HG03439 (cell line): ENCODE measurements at regions not wholly inside any gene's neighbourhood (a gene's known extent, or its start where the extent isn't known, plus 50 kb on each side); places are given as distances from the start of the nearest gene placed in this dataset.

Experiments used
- ATAC-seq: cut with Tn5 transposase; IDR thresholded peaks from one replicate; pipeline ENCODE4 v1.9.1; 2021; ENCODE audit warnings: mild to moderate bottlenecking, moderate library complexity; ENCODE audit not compliant: unreplicated experiment

DNA sequence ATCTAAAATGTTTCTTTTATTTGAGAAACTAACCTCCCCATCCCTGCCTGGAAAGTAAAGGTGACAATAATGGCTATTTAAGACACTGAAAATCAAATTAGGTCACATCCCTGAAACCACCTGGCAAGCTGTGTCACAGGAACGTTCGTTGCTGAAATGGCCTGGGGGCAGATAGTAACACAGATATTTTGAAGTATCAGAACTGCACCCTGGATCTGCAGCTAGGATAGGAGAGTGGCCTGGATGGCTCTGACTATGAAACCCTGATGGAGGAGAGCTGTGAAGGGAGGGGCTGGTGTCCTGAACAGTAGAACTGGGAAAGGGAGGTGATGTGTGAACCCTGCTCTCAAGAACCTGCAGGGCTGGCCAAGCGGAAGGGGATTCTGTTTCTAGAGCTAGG is 648.3 kb upstream of the CFAP20DC start:
- ATAC-seq = no peak

DNA sequence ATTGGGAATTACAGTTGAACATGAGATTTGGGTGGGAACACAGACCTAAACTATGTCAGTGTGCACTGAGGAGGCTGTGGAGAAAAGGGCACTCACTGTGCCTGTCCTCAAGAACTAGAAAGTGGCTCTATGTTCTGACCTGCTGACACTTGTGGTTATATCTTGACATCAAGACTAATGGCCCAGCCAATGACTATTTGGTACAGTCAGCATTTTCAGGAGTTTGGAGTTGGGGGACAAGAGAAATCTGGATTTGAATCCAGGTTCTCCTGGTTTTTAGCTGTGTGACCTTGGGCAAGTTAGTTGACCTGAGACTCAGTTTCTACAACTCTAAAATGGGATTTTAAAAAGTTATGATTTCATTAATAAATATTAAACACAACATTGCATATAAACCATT is 647.0 kb upstream of the CFAP20DC start:
- ATAC-seq = no peak

DNA sequence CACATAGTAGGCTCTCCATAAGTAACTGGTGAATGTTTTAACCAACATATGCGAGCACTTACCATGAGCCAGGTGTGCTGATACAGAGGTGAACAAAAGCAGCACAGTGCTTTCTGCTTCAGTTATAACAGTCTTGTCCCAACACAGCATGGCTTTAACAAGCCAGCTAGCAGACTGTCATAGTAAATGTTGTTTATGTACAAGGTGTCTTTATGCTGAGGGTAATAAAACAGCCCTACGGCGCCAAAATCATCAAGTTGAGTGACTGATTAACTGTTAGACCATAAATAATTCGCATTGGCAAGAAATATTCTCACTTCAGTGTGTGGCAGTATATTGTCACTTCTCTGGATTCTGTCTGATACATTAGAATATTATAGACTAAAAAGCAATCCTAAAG is 646.0 kb upstream of the CFAP20DC start:
- no peak for ATAC-seq

DNA sequence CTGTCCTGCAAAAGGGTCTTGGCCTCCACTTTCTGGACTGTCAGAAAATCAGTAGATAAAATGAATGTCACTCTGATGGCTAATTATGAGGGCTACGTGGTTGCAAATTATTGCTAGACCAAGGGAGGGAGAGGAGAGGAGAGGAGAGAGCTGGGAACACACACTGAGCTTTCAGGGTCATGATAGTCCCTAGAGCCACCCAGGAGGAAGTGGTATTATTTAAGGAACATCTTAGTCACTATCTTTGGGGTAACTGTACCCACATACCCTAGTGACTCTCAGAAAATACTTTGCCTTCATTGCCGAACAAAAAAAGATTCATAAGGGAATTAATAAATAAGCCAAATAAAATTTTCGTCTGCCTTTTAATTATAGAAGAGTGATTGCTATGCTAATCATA is 642.3 kb upstream of the CFAP20DC start:
- ATAC-seq = no peak

DNA sequence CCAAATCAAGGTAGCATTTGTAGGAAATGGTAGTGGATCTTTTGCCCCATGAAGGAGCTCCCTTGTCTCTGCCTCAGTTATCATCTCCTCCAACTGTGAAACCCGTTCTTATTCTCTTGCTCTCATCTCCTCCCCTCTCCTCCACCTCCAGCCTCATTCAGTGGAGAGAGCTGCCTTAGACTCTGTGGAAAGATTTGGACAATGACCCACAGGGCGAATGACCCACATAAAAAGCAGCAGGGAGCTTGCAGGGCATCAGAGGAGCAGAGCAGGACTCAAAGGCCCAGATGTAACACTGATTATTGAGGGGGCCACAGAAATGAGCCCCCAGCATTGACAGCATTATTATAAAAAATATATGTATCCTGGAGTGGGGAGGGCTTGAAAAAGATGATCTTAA is 641.1 kb upstream of the CFAP20DC start:
- no peak for ATAC-seq

DNA sequence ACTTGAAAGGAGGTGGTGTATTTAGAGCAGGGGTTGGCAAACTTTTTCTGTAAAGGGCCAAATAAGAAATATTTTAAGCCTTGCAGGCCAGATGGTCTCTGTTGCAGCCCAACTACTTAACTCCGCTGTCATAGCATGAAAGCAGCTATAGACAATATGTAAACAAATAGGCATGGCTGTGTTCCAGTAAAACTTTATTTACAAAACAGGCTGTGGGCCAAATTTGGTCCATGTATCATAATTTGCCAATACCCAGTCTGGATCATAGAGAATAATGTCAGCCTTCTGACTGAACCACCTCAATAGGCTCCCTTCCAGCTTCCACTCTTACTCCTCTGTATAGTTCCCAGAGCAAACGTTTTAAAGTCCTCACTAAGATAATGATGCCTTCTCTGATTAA is 638.8 kb upstream of the CFAP20DC start:
- no peak for ATAC-seq

DNA sequence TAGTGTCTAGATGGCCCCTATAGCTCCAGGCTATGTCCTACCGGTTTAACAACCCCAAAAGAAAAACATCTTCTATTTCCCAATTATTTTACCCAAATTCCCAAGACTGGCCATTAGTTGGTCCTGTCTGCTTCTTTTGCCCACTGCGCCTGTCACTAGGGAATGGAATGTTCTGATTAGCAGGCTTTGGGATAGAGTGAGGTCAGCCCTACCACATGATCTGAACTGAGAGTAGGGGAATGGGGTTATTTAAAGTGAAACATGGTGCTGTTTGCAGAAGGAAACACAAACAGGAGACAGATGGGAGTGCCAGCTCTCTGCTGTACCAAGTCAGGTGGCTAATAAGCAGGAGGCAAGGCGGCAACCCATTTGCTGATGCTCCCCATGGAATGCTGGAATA is 635.6 kb upstream of the CFAP20DC start:
- no peak for ATAC-seq

DNA sequence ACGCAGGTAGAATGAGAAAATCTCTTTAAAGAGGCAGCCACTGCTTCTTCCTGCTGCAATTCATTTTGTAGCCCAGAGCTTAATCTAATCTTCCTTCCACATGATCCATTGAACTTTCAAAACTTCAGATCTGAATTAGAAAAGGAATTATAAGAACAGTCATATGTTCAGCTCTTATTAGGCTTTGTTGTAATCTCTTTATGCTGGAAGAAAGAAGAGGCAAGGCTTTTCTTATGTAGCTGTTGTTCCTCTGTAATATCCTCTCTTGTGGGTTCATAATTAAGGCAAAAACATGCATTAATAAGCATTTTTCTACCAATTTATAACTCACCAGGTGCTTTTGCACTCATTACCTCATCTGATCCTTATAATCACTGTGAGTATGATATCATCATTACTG is 634.9 kb upstream of the CFAP20DC start:
- ATAC-seq = no peak

DNA sequence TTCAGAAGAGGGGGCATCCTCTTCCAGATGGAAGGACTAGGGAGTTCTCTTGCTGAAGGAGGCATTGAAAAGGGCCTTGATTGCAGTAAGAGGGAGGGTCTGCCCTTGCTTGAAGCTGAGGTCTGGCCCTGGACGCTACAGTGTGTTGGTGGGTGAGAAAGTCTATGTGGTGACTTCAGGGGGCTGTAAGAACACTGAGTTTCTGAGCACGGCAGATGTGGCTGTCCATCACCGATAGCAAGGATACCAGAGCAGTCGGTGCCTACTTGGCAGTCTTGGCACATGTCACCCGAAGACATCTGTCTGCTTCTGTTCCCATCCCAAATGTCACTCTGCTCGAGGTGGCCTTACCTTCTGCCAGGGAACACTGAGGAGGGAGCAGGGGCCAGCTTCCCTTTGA is 631.1 kb upstream of the CFAP20DC start:
- no peak for ATAC-seq

DNA sequence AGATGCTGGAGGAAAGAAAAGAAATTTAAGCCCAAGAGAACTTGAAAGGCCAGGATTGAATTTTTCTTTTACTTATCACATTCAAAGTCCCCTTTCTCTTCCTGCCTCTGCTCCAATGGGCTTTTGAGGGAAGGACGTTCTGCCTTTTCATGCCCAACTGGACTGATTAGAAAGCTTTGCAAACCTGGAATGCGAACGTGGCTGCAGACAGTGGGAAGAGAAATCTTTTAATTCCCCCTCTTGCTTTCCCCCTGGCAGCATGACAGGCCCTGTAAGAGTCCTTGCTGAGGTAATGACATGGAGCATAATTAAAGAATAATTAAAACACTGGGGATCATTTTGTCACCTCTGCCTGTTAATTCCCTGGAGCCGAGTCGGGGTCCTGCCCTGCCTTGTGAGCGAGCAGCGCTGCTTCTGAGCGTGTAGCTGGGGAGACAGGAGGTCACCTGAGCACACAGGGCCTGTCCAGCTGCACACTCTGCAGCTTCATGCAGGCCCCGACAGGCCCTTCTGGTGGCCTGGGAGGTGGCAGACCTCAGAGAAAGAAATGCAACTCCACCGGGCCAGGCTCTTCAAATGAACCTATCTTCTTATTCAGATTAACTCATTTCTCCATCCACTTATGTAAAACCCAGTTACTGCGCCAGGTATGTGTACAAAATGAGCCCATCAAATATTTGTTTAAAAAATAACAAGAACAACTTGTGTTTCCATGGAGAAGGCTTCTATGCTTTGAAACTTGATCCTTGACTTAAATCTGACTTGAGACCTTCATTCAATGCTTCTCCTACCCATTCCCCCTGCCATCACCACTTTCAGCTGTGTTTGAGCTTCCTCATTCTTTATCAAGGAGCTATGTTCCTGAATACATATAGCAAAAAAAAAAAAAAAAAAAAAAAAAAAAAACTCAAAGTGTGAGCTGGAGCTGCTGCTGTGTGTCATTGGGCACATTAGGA is 628.2 kb upstream of the CFAP20DC start:
- no peak for ATAC-seq

DNA sequence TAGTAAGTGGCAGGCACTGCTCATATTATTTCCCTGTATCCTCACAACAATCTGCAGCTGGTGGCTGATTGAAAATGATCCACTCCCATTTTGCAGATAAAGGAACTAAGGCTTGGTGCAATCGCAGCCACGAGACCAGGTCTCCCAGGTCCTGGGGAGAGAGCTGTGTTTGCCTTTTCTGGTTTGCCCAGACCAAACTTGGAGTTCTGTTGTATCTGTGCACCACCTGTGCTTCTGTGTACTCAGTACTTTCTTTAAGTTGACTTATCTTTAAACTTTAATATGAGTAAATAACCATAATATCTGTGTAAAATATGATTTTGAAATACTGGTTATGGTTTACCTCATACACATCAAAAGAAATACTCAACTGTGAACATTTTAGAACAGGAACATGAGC is 625.7 kb upstream of the CFAP20DC start:
- ATAC-seq = no peak

DNA sequence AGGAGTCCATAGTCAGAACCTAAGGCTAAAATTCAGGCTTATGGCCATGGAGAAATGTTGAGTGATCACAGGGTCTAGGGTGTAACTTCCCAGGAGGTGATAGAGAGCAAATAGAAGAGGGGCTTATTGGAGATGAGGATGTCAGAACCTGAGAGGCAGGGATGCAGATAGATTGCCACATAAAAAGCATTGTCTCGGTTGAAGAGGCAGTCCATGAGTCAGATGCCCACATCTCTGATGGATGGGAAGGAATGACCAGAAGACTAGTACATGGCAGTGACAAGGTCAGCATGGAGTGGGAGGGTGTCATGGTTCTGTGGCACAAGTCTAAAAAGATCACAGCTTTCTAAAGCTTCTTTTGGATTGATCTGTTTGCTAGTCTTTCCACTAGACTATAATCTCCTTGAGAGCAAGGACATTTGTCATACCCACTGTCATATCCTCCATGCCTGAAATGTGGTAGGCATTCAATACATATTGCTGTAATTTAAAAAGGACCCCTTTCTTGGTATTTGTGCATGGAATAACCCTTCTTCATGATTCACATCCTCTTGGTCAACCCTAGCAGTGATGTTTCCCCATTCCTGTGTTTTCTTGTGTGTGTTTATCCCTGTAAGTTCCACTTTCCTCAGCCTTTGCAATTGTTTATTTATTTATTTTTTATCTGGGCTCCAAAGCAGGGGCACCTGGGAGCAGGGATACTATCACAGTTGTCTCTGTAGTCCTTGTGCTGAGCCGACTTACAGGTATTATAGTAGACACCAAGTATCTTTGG is 613.4 kb upstream of the CFAP20DC start:
- no peak for ATAC-seq

DNA sequence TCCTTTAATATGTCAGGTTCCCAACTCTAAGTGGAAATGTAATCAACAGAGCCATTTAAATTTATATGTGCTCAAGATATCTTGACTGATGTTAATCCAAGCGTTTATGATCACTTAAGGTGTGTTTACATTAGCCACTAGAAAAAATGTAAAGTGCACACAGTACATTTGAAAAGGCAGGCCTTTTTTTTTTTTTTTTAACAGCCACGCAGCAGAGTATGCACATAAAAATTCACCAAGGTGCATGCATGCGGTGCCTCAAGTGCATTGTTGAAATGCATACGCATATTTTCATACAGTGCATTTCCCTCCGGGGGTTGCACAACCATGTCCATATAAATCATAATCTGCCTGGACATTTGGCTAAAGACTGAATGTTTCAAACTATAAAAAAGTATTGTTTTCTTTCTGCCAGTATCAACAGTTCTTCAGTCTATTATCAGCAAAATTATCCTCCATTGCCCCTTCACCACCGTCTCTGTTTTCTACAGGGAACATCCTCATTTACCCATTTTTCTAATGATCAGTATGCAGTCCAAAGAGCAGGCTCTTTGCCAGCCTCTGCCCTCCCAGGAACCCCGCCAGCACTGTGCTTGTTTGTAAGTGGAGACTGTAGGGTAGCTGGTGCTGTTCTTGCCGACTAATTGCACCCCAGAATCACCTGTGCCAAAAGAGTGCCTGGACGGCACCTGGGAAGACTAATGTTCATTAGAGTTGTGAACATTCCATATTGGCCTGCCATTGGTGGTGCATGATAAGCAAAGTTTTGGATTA is 611.2 kb upstream of the CFAP20DC start:
- no peak for ATAC-seq

DNA sequence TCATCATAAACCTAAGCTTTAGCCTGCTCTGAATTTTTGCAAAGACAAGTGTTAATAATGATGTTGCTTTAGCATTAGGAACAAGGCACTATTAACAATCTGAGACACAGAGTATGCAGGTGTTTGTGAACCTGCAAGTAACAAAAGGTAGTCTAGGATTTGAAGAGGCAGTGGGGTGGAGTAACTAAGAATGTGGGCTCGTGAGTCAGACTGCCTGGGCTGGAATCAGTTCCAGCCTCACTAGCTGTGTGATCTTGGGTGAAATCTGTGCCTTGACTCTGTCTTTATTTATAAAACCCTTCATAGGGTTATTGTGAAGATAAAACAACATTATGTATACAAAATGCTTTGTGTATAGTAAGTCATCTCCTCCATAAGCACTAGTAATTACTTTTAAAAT is 610.6 kb upstream of the CFAP20DC start:
- ATAC-seq = no peak

DNA sequence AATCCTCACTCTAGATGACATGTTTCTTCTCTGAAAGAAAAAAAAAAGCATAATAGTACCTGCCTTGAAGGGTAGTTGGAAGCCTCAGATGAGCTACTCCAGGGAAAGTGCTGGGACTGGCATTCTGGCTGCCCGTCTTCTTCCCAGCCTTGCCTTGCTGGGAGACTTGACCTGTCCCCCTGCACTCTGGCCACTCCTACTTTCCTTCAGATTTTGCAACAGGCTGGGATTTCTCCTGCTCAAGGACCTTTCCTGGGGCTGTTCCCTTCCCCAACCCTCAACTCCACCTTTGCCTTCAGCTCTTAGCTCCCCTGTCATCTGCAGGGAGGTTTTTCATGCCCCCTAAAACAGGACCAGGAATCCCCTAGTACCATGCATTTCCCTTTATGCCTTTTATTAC is 609.9 kb upstream of the CFAP20DC start:
- no peak for ATAC-seq

DNA sequence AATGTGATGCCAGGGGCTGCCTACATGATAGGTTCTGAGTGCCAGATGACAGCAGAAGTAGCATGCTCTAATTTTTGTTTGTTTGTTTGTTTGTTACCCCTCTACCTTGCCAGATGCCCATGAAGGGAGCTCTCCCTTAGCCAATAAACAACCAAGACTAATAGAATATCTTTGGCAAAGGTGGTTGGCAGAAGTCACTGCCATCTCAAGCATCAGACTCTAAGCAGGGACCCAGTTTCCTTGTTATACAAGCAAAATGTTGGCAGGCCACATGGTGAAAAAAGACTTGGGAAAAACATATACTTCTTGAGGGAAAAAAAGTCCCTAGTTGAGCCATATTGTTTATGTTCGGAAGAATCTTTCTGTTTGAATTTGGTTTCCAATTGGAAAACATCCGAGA is 609.0 kb upstream of the CFAP20DC start:
- no peak for ATAC-seq

DNA sequence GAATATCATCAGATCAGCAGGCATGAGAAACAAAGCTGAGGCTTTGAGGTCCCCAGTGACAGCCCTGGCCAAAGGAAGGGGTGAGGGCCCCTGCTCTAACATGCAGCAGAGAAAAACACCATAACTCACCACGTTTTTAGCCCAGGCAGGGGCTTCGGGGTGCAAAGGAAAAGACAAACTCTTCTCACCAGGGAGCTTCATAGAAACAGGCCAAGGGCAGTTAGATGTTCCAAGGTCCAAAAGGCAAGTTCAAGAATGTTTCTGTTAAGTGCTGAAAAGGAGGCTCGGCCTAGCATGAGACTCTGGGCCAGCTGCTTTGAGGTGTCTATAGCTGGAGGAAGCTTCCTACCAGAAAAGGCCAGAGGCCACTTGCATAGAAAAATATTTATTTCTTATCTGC is 608.4 kb upstream of the CFAP20DC start:
- ATAC-seq = no peak

DNA sequence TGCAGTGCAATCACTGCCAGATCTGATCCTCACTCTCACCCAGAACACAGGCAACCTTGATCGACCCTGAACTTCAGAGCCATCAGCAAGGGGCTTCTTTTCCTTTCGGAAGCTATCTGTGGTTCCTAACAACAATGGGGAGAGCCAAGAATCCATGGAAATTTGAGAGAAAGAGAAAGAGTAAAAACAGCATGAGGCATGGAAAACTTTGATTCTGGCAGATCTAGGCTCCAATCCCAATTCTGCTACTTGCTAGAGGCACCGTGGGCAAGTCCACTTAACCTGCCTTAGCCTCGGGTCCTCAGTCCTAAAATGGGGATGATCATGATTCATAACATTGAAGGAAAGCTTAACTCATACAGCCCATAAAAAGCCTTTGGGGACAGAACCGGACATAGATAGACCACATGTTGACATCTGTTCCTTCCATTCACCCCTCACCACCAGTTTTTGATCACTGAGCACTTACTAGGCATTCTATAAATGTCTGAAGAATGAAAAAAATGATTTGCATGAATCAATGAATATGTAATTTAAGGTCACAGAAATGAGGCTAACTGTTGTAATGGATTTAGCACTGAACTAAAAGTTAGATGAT is 605.7 kb upstream of the CFAP20DC start:
- no peak for ATAC-seq

DNA sequence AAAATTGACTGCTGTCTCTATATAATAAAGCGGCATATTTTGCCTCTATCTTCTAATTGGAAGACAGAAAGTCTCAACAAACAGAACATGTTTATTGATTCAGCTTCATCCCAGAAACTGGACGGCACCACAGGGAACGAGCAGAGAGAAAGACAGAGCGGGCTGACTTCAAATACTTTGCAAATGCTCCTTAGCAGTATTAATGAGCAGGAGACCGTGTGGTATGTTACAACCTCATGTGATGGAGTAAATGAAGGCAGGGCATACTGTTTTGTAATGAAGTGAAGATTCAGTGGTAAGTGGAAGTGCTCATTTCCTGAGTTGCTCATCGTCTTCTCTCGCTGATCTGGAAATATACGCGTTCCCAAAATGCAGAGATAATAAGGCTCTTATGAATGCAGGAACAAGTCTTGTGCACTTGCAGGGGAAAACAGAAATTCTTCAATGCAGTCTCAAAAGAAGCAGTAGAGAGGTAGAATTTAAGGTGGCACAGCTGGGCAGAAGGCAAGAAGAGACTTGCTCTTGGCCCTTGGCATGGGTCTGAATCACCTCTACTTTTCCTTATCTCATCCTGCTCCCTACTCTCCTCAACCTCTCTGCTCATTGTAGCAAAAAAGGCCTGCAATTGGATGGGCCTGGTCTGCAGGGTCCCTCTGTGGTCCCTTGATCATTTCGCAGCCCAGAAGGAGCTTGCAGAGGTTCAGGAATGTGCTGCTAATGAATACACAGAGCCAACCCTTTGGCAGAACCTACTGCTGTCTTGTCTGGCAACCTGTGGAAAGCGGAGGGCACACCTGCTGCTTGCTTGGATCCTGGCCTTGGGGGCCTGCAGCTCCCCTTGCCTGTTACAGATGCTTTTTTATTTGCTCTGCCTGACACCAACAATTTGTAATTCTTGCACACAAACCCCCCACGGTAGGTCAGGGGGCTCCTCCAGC is 604.9 kb upstream of the CFAP20DC start:
- no peak for ATAC-seq

DNA sequence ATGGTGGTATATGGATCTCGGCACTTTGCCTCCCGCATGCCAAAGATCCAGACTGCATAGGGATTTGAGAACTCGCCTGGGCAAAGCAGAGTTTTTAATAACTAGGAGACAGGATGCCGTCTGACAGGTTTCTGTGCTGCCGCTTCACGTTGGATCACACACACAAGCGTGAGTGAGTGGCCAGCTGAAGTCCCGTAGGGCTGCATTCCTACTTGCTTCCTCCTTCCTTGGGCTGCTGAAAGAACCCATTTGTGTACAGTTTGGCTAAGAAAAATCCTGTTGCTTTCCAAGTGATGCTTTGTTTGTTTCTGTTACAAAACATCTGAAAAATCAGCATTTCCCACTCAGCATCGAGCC is 604.3 kb upstream of the CFAP20DC start:
- ATAC-seq = no peak
